Endothelial cell of umbilical vein (primary cell): ENCODE measurements at regions not wholly inside any gene's neighbourhood (a gene's known extent, or its start where the extent isn't known, plus 50 kb on each side); places are given as distances from the start of the nearest gene placed in this dataset.

Experiments used
- BruUV-seq: library from RNA; stranded (reverse); fragments of 400-500 nt; replicated peaks from 2 replicates; lab custom pipeline; 2021; lab: Mats Ljungman, UMichigan
- CTCF ChIA-PET: fragments of 300-600, 350-600 bp; sonication (Branson Sonifier 250); formaldehyde crosslinking; loops from one replicate; lab custom pipeline; 2021; ENCODE audit warnings: antibody characterized with exemption, inconsistent platforms; lab: Charles Lee
- POLR2A ChIA-PET: fragments of 300-600, 350-600 bp; sonication (Branson Sonifier 250); formaldehyde crosslinking; loops from one replicate; lab custom pipeline; 2021; ENCODE audit warnings: antibody characterized with exemption, inconsistent platforms; lab: Charles Lee
- DNase-seq: peaks from one replicate; pipeline ENCODE4 v3.0.0-alpha.2; 2011; ENCODE audit warnings: low read depth, low spot score
- FAIRE-seq: peaks from 2 replicates; lab custom pipeline; 2011; peaks lifted over from hg19 to GRCh38; lab: Jason Lieb, UNC
- H2AFZ ChIP-seq: 2 replicates; pipeline ENCODE4 v1.6.0; 2012; ENCODE audit warnings: low read depth, low read length, control low read depth, inconsistent platforms
- H3K27ac ChIP-seq: 2 replicates; pipeline ENCODE4 v1.5.1; 2011; ENCODE audit warnings: low read depth, mild to moderate bottlenecking, control low read depth, low read length, moderate library complexity; ENCODE audit not compliant: insufficient read depth
- H3K27me3 ChIP-seq, 2 experiments: 2 replicates each; pipeline versions ENCODE4 v1.6.0 to v1.6.1; 2011; ENCODE audit warnings: low read length in 2 of 2, mixed read lengths in 1 of 2; ENCODE audit not compliant: control insufficient read depth in 2 of 2, insufficient read depth in 2 of 2
- H3K36me3 ChIP-seq, 2 experiments: 2 replicates in 1 of 2; 3 replicates in 1 of 2; pipeline ENCODE4 v1.5.1; 2011; ENCODE audit warnings: low read length in 2 of 2, mild to moderate bottlenecking in 1 of 2, moderate library complexity in 1 of 2; ENCODE audit not compliant: control insufficient read depth in 2 of 2, insufficient read depth in 2 of 2; ENCODE audit errors: extremely low read depth in 1 of 2
- H3K4me1 ChIP-seq: 3 replicates; pipeline ENCODE4 v1.5.1; 2011; ENCODE audit warnings: mild to moderate bottlenecking, low read length; ENCODE audit not compliant: control insufficient read depth, insufficient read depth; ENCODE audit errors: extremely low read depth
- H3K4me2 ChIP-seq: 2 replicates; pipeline ENCODE4 v1.6.1; 2011; ENCODE audit warnings: low read length, control low read depth, mixed read lengths; ENCODE audit not compliant: insufficient read depth
- H3K4me3 ChIP-seq, 3 experiments: fragments of 200-600 bp in 1 of 3; sonication (generic), shearing (Covaris generic) in 1 of 3; replicated peaks in 1 of 3; 2 replicates each; pipeline ENCODE4 v1.5.1; 2011 to 2016; ENCODE audit warnings: control low read depth in 3 of 3, low read length in 3 of 3, mild to moderate bottlenecking in 2 of 3, inconsistent platforms in 1 of 3, low read depth in 1 of 3, moderate library complexity in 1 of 3; ENCODE audit not compliant: insufficient read depth in 1 of 3
- H3K79me2 ChIP-seq: 2 replicates; pipeline ENCODE4 v1.6.0; 2012; ENCODE audit warnings: low read length, inconsistent platforms; ENCODE audit not compliant: control insufficient read depth, insufficient read depth
- H3K9ac ChIP-seq: replicated peaks from 2 replicates; pipeline ENCODE3; 2011; ENCODE audit warnings: low read length, control low read depth; ENCODE audit not compliant: insufficient read depth; ENCODE audit errors: extremely low read depth
- H3K9me1 ChIP-seq: replicated peaks from 3 replicates; pipeline ENCODE4 v1.6.0; 2011; ENCODE audit warnings: mild to moderate bottlenecking, low read length; ENCODE audit not compliant: control insufficient read depth, insufficient read depth; ENCODE audit errors: extremely low read depth
- H3K9me3 ChIP-seq: replicated peaks from 2 replicates; pipeline ENCODE4 v1.5.1; 2012; ENCODE audit warnings: low read length, inconsistent platforms; ENCODE audit not compliant: control insufficient read depth, insufficient read depth
- H4K20me1 ChIP-seq: replicated peaks from 2 replicates; pipeline ENCODE3; 2011; ENCODE audit warnings: mild to moderate bottlenecking, low read length; ENCODE audit not compliant: control insufficient read depth, insufficient read depth; ENCODE audit errors: extremely low read depth
- CTCF ChIP-seq, 2 donors: IDR thresholded peaks; 1 replicate in 1 of 2; 2 replicates in 1 of 2; pipeline ENCODE4 v1.5.1; 2011; ENCODE audit warnings: low read length in 2 of 2, mild to moderate bottlenecking in 2 of 2, moderate library complexity in 2 of 2, control low read depth in 1 of 2, inconsistent platforms in 1 of 2, low read depth in 1 of 2; ENCODE audit not compliant: insufficient read depth in 1 of 2; ENCODE audit errors: extremely low read depth in 1 of 2
- FOS ChIP-seq: IDR thresholded peaks from 2 replicates; pipeline ENCODE4 v1.6.1; 2011; ENCODE audit warnings: mild to moderate bottlenecking, low read length, moderate library complexity, borderline replicate concordance; ENCODE audit not compliant: insufficient read depth
- GATA2 ChIP-seq: IDR thresholded peaks from 2 replicates; pipeline ENCODE4 v1.7.0; 2011; ENCODE audit warnings: low read depth, mild to moderate bottlenecking, moderate library complexity, mixed read lengths, low read length; ENCODE audit not compliant: insufficient read length, insufficient read depth
- MYC ChIP-seq: IDR thresholded peaks from one replicate; pipeline ENCODE4 v1.6.1; 2011; ENCODE audit warnings: mild to moderate bottlenecking, low read depth, low read length
- POLR2A ChIP-seq: IDR thresholded peaks from 2 replicates; pipeline ENCODE4 v1.6.1; 2012; ENCODE audit warnings: low read depth, mild to moderate bottlenecking, control low read depth, low read length
- POLR2AphosphoS5 ChIP-seq: IDR thresholded peaks from 2 replicates; pipeline ENCODE4 v1.6.1; 2012; ENCODE audit warnings: low read depth, mild to moderate bottlenecking, control low read depth, low read length, moderate library complexity; ENCODE audit not compliant: insufficient read depth
- dilution Hi-C: fragments of 300-500 bp; cut with MboI; formaldehyde crosslinking; loops from one replicate; pipeline ENCODE4 v1.15.0; 2019; ENCODE audit warnings: low sequenced_read_pairs; ENCODE audit not compliant: extremely low pct_ligation_motif_present
- intact Hi-C: fragments of 100-400 bp; cut with micrococcal nuclease; formaldehyde crosslinking; loops from one replicate; pipeline ENCODE4 v1.10.0; 2022
- TF ChIP-seq, protein P1 (sequence below): IDR thresholded peaks from 2 replicates; pipeline ENCODE4 v1.6.1; 2011; ENCODE audit not compliant: insufficient read depth, insufficient read length

- no TSS peak for BruUV-seq
- POLR2A ChIA-PET: no interaction called here
- no peak overlapping the region for H3K27ac ChIP-seq
- no peaks in the 10 kb centered on the region for H3K79me2 ChIP-seq
- H3K4me3 ChIP-seq: no peak overlapping the region
- CTCF ChIA-PET: no interaction called here
- H4K20me1 ChIP-seq: no peaks in the 10 kb centered on the region
- H3K36me3 ChIP-seq: no peaks in the 10 kb centered on the region
- H3K4me2 ChIP-seq: no peak overlapping the region
- peaks cover 0 to 7% of the 10 kb centered on the region in 2 experiments for H3K27me3 ChIP-seq
- H3K9me1 ChIP-seq: no peaks in the 10 kb centered on the region
- H3K4me1 ChIP-seq: no peaks in the 10 kb centered on the region
- TF ChIP-seq POLR2AphosphoS5 (no peak), POLR2A (no peak), CTCF (IDR thresholded peaks at IDR 0.05; ENCODE audit: extremely low read depth in 1 of 2, insufficient read depth in 1 of 2, low read depth in 1 of 2, low read length in 2 of 2) (no peak), MYC (no peak), FOS (no peak), GATA2 (no peak)
- TF ChIP-seq, protein P1, sequence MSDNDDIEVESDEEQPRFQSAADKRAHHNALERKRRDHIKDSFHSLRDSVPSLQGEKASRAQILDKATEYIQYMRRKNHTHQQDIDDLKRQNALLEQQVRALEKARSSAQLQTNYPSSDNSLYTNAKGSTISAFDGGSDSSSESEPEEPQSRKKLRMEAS: no peak
- intact Hi-C loops (no loop called here), dilution Hi-C loops (no loop called here)
- no peak for DNase-seq
- no peak for FAIRE-seq
- no peak overlapping the region for H2AFZ ChIP-seq
- no peaks in the 10 kb centered on the region for H3K9me3 ChIP-seq
- H3K9ac ChIP-seq: no peak overlapping the region
Measured at GRCh38 chr18:10317864-10318690, 136.4 kb upstream of the APCDD1 start.
